NT2/D1 (cell line): ENCODE measurements at regions not wholly inside any gene's neighbourhood (a gene's known extent, or its start where the extent isn't known, plus 50 kb on each side); places are given as distances from the start of the nearest gene placed in this dataset.

Source experiments
- DNase-seq: peaks from one replicate; pipeline ENCODE4 v3.0.0-alpha.2; 2011; ENCODE audit warnings: low read depth, low spot score
- H3K27me3 ChIP-seq: 2 replicates; pipeline ENCODE4 v1.6.0; 2011; ENCODE audit warnings: mild to moderate bottlenecking; ENCODE audit not compliant: insufficient read length, insufficient read depth
- H3K36me3 ChIP-seq: 2 replicates; pipeline ENCODE4 v1.6.1; 2011; ENCODE audit warnings: mild to moderate bottlenecking, low read length, mixed read lengths; ENCODE audit not compliant: insufficient read depth, insufficient read length
- H3K4me1 ChIP-seq: 2 replicates; pipeline ENCODE4 v1.5.1; 2011; ENCODE audit not compliant: insufficient read depth, insufficient read length
- H3K4me3 ChIP-seq: 2 replicates; pipeline ENCODE4 v1.5.1; 2011; ENCODE audit warnings: low read depth; ENCODE audit not compliant: insufficient read length
- H3K9ac ChIP-seq: 2 replicates; pipeline ENCODE4 v1.6.0; 2011; ENCODE audit warnings: low read depth; ENCODE audit not compliant: insufficient read length
- H3K9me3 ChIP-seq: 2 replicates; pipeline ENCODE4 v1.5.1; 2011; ENCODE audit warnings: mild to moderate bottlenecking, low read length; ENCODE audit not compliant: insufficient read depth
- SUZ12 ChIP-seq: IDR thresholded peaks from 2 replicates; pipeline ENCODE4 v1.6.1; 2011; ENCODE audit not compliant: insufficient read length, insufficient read depth; ENCODE audit errors: extremely low read depth
- YY1 ChIP-seq: IDR thresholded peaks from 2 replicates; pipeline ENCODE4 v1.6.1; 2011; ENCODE audit not compliant: insufficient read length, insufficient read depth
- ZNF274 ChIP-seq: IDR thresholded peaks from 2 replicates; pipeline ENCODE4 v1.6.1; 2011; ENCODE audit warnings: mild to moderate bottlenecking, low read depth, low read length

DNA sequence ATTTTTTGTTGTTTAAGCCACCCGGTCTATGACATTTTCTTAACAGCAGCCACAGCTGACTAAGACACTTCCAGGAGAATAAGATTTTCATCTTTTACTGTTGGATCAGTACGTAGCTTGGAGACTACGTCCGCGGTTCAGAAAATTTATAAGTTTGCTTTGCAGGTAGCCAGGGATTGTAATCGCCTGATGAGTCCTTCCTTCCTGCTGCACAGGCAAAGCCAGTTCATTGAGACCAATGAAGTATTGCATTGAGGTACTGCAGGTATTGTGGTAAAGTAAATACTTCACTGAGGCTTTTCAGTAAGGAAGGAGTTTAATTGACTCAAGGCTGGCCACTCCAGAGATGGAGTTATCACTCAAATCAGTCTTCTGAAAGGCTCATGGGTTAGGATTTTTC lies 269.4 kb upstream of the ELAC2 start:
- H3K9me3 ChIP-seq = no peaks in the 10 kb centered on the region
- no peaks in the 10 kb centered on the region for H3K27me3 ChIP-seq
- no peak for DNase-seq
- no peak overlapping the region for H3K9ac ChIP-seq
- H3K36me3 ChIP-seq = no peaks in the 10 kb centered on the region
- no peaks in the 10 kb centered on the region for H3K4me1 ChIP-seq
- TF ChIP-seq SUZ12 = no peak
- no peak for TF ChIP-seq ZNF274
- no peak for TF ChIP-seq YY1
- no peak overlapping the region for H3K4me3 ChIP-seq

DNA sequence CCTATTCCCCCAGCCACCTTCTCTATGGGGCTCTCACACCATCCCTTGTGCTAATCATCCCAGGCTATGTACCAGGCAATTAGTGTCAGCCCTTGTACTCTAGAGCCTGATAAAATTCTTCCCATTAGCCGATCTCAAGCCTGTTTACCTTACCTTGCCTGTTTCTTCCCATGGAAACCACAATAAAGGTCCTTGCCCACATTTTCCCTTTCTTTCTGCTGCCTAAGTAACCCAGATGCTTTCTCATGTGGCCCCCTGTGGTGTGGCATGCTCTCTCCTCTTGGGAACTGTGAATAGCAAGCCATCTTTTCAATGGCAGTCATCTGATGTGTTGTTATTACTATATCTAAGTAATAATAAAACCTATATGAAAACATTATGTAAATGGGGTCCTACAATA lies 265.8 kb upstream of the ELAC2 start:
- H3K4me3 ChIP-seq = no peak overlapping the region
- DNase-seq = peak; percentile 44
- no peaks in the 10 kb centered on the region for H3K36me3 ChIP-seq
- H3K4me1 ChIP-seq = no peaks in the 10 kb centered on the region
- TF ChIP-seq SUZ12 (no peak), ZNF274 (no peak), YY1 (no peak)
- no peaks in the 10 kb centered on the region for H3K27me3 ChIP-seq
- no peaks in the 10 kb centered on the region for H3K9me3 ChIP-seq
- no peak overlapping the region for H3K9ac ChIP-seq

DNA sequence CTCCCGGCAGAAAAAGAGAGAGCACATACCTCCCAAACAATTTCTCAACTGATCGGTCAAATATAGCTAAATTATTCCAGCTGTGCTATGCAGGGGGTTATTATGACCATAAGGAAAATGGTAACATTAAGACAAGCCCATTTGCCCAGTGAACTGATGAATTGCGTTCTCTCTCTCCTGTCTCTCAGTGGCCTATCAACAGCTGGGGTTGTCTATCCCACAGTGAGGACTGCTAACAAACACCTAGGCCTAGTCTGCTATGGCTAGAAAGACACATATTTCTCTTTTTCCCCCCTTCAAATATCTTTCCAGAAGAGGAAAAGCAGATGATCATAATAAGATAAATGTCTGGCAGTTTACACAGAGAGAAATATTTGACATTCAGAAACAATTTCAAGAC lies 263.8 kb upstream of the ELAC2 start:
- H3K4me1 ChIP-seq = no peaks in the 10 kb centered on the region
- H3K9me3 ChIP-seq = no peaks in the 10 kb centered on the region
- no peak overlapping the region for H3K9ac ChIP-seq
- H3K27me3 ChIP-seq = no peaks in the 10 kb centered on the region
- no peak for TF ChIP-seq ZNF274
- TF ChIP-seq YY1 = no peak
- no peak for TF ChIP-seq SUZ12
- no peak overlapping the region for H3K4me3 ChIP-seq
- no peaks in the 10 kb centered on the region for H3K36me3 ChIP-seq
- no peak for DNase-seq

DNA sequence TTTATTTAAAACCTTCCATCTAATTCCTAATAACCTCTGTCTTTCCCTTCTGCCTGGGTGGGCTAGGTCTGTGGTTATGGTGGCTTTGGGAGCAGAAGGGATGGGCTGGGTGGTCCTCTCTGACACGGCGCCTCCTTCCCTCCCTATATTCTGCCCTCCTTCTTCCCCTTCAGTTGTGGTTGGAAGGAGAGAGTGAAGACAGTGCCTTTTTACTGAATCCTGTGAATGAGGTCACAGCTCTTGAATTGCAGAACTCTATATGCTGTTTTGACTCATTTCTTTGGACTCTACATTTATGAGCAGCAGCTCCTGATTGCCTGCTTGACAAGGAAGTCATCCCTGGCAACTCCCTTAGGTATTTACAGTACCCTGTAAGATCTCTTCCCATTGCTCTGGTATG lies 256.0 kb upstream of the ELAC2 start:
- DNase-seq = no peak
- Histone ChIP-seq H3K36me3 (no peaks in the 10 kb centered on the region), H3K4me3 (no peak overlapping the region), H3K9me3 (no peaks in the 10 kb centered on the region), H3K9ac (no peak overlapping the region), H3K4me1 (no peaks in the 10 kb centered on the region), H3K27me3 (no peaks in the 10 kb centered on the region)
- TF ChIP-seq SUZ12 = no peak
- TF ChIP-seq YY1 = no peak
- no peak for TF ChIP-seq ZNF274

DNA sequence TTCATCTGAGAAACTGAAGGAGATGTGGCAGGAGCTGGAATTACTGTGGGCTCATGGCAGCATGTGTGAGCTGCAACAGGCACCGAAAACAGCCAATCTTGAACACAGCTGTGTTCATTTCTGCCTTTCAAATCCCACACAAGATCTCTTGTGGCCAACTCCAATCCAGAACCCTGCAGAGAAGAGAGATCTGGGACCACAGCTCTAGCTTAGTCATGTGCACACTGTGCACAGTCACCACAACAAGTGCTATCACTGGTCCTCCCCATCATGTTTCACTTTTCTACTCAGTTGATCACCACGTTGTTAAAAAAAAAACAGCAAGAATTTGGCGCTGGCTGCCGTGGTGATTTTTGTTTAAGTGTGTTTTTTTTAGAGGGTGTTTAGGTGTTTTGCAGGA lies 254.5 kb upstream of the ELAC2 start:
- Histone ChIP-seq H3K4me3 (no peak overlapping the region), H3K4me1 (no peaks in the 10 kb centered on the region), H3K9ac (no peak overlapping the region), H3K36me3 (no peaks in the 10 kb centered on the region), H3K9me3 (no peaks in the 10 kb centered on the region), H3K27me3 (no peaks in the 10 kb centered on the region)
- no peak for DNase-seq
- no peak for TF ChIP-seq YY1
- no peak for TF ChIP-seq ZNF274
- no peak for TF ChIP-seq SUZ12

DNA sequence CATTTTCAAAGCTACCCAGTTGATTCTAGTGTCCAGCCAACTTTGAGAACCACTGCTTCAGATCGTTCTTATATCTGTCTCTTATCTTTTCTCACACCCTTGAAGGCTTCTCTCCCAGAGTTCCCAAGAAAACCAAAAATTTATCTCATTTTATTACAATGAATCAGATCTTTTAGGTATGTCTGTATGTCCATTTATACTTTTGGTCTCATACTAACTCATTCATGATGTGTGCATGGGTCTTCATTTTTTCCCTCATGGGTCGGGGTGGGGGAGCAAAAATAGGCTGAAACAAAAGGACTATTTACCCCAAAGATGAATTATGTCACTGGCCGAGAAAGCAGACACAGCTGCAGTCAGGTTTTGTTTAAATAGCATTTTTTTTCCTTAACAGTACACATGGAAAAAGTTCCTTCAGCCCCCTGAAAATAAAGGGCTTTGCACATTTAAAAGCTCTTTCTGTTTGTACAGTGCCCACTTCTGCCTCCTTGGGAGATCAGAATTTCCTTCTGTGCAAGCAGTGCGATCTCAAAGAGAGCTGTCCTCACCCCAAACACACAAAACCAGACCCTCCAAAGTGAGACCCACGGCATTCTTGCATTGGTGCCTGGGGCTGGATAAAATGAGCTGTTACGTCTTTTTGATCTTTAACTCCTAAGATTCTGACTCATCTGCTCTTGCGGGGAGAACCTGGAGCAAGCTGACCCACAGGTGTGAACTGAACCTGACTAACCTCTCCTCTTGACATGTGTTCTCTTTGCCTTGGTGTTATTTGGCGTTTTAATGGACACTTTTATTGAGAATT lies 251.2 kb upstream of the ELAC2 start:
- no peak for DNase-seq
- Histone ChIP-seq H3K4me3 (no peak overlapping the region), H3K36me3 (no peaks in the 10 kb centered on the region), H3K27me3 (no peaks in the 10 kb centered on the region), H3K4me1 (no peaks in the 10 kb centered on the region), H3K9me3 (no peaks in the 10 kb centered on the region), H3K9ac (no peak overlapping the region)
- TF ChIP-seq SUZ12 (no peak), ZNF274 (no peak), YY1 (no peak)

DNA sequence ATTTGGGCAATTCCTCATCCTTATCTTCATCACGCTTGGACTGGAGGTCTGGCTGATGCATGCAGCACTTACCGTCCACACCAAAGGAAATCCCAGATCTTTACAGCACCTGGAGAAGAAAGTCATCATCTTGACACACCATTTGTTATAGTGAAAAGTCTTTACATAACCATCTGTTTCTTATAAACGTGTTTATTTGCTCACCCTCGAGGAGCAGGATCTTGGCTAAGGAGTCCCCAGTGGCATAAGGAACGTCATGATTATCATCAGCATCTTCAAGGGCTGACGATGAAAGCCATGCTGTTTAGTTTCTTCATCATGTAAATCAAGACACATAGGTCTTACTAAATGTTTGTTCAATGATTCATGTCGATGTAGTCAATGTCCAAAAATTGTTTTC lies 248.8 kb upstream of the ELAC2 start:
- Histone ChIP-seq H3K36me3 (no peaks in the 10 kb centered on the region), H3K4me1 (no peaks in the 10 kb centered on the region), H3K9ac (no peak overlapping the region), H3K27me3 (no peaks in the 10 kb centered on the region), H3K9me3 (no peaks in the 10 kb centered on the region), H3K4me3 (no peak overlapping the region)
- TF ChIP-seq SUZ12 = no peak
- TF ChIP-seq ZNF274 = no peak
- no peak for TF ChIP-seq YY1
- no peak for DNase-seq

DNA sequence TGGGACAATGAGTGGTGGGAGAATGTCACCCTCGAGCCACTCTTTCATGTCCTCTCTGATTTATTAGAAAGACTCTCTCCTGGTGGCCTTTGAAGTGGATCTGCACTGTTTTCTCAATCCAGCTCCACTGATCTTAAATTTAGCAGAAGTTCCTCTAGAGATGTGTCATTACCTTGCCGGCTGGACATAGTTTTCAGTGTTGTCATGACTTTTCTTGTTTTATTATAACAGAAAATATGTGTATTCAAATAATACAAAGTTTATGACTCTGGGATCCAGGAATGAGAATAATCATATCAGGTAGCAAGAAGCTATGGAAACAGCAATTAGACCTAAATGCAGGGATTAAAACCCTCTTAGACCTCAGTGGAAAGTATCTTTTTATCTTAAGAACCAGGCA lies 247.5 kb upstream of the ELAC2 start:
- Histone ChIP-seq H3K36me3 (no peaks in the 10 kb centered on the region), H3K9ac (no peak overlapping the region), H3K4me1 (no peaks in the 10 kb centered on the region), H3K27me3 (no peaks in the 10 kb centered on the region), H3K4me3 (no peak overlapping the region), H3K9me3 (no peaks in the 10 kb centered on the region)
- TF ChIP-seq YY1 = no peak
- TF ChIP-seq SUZ12 = no peak
- TF ChIP-seq ZNF274 = no peak
- no peak for DNase-seq
